Nephron progenitor cell (in vitro differentiated cells): ENCODE measurements at regions not wholly inside any gene's neighbourhood (a gene's known extent, or its start where the extent isn't known, plus 50 kb on each side); places are given as distances from the start of the nearest gene placed in this dataset.

ENCODE experiments used
- DNase-seq: peaks from one replicate; pipeline ENCODE4 v3.0.0; 2021
- H3K27ac Mint-ChIP-seq: 2 replicates; pipeline ENCODE4 v1.8.0; 2021; ENCODE audit warnings: mild to moderate bottlenecking, moderate library complexity, mixed read lengths
- H3K27me3 Mint-ChIP-seq: 2 replicates; pipeline ENCODE4 v1.8.0; 2021; ENCODE audit warnings: mild to moderate bottlenecking, low read depth, mixed read lengths; ENCODE audit not compliant: poor library complexity
- H3K36me3 Mint-ChIP-seq: 2 replicates; pipeline ENCODE4 v1.8.0; 2021; ENCODE audit warnings: low read depth, mixed read lengths
- H3K4me1 Mint-ChIP-seq: 2 replicates; pipeline ENCODE4 v1.8.0; 2021; ENCODE audit warnings: mixed read lengths
- H3K4me3 Mint-ChIP-seq: 2 replicates; pipeline ENCODE4 v1.8.0; 2021; ENCODE audit warnings: mild to moderate bottlenecking, moderate library complexity, mixed read lengths
- H3K9me3 Mint-ChIP-seq: 2 replicates; pipeline ENCODE4 v1.8.0; 2021; ENCODE audit warnings: mild to moderate bottlenecking, moderate library complexity, mixed read lengths
- TF ChIP-seq, protein P1 (sequence below): fragments of 200-600 bp; sonication (generic); IDR thresholded peaks from 2 replicates; pipeline ENCODE4 v1.5.0; 2021; ENCODE audit warnings: antibody characterized with exemption

- no peak overlapping the region for H3K27ac Mint-ChIP-seq
- H3K4me3 Mint-ChIP-seq, result no peak overlapping the region
- peaks cover 4% of the 10 kb centered on the region for H3K27me3 Mint-ChIP-seq
- DNase-seq, result no peak
- TF ChIP-seq, protein P1, sequence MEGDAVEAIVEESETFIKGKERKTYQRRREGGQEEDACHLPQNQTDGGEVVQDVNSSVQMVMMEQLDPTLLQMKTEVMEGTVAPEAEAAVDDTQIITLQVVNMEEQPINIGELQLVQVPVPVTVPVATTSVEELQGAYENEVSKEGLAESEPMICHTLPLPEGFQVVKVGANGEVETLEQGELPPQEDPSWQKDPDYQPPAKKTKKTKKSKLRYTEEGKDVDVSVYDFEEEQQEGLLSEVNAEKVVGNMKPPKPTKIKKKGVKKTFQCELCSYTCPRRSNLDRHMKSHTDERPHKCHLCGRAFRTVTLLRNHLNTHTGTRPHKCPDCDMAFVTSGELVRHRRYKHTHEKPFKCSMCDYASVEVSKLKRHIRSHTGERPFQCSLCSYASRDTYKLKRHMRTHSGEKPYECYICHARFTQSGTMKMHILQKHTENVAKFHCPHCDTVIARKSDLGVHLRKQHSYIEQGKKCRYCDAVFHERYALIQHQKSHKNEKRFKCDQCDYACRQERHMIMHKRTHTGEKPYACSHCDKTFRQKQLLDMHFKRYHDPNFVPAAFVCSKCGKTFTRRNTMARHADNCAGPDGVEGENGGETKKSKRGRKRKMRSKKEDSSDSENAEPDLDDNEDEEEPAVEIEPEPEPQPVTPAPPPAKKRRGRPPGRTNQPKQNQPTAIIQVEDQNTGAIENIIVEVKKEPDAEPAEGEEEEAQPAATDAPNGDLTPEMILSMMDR, result no peak
- no peaks in the 10 kb centered on the region for H3K9me3 Mint-ChIP-seq
- H3K36me3 Mint-ChIP-seq, result no peaks in the 10 kb centered on the region
- no peaks in the 10 kb centered on the region for H3K4me1 Mint-ChIP-seq
These were observed 153.7 kb upstream of the ST6GALNAC5 start for GRCh38 chr1:76713535-76713934.

GRCh38 chr1:76715474-76715873 is 151.8 kb upstream of the ST6GALNAC5 start:
- Mint-ChIP-seq H3K9me3 (no peaks in the 10 kb centered on the region), H3K4me3 (no peak overlapping the region), H3K4me1 (no peaks in the 10 kb centered on the region), H3K27me3 (no peaks in the 10 kb centered on the region), H3K36me3 (no peaks in the 10 kb centered on the region), H3K27ac (no peak overlapping the region)
- no peak for DNase-seq
- TF ChIP-seq, protein P1, result no peak

DNA sequence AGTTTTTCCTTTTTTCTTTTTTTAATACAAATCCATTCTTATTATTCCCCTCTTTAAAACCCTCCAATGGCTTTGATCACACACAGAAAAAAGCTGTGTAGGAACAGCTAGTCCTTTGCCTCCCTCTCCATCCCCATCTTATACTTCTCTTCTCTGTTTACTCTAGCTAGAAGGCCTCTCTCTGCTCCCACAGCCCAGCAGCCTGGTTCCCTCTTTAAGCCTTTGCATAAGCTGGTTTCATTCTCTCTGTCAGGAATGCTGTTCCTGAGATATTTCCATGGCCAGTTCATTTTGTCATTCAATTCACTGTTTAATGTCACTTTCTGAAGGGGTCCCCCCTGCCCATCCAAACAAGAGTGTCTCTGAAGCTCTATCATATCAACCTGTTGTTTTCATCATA is 143.3 kb upstream of the ST6GALNAC5 start:
- no peaks in the 10 kb centered on the region for H3K9me3 Mint-ChIP-seq
- H3K4me3 Mint-ChIP-seq, result no peak overlapping the region
- H3K4me1 Mint-ChIP-seq, result peaks cover 10% of the 10 kb centered on the region
- DNase-seq, result no peak
- no peaks in the 10 kb centered on the region for H3K27me3 Mint-ChIP-seq
- no peaks in the 10 kb centered on the region for H3K36me3 Mint-ChIP-seq
- H3K27ac Mint-ChIP-seq, result no peak overlapping the region
- TF ChIP-seq, protein P1, result no peak

GRCh38 chr1:76724816-76725215 is 142.5 kb upstream of the ST6GALNAC5 start:
- peaks cover 10% of the 10 kb centered on the region for H3K4me1 Mint-ChIP-seq
- no peaks in the 10 kb centered on the region for H3K27me3 Mint-ChIP-seq
- TF ChIP-seq, protein P1, result no peak
- H3K4me3 Mint-ChIP-seq, result no peak overlapping the region
- no peaks in the 10 kb centered on the region for H3K9me3 Mint-ChIP-seq
- no peak overlapping the region for H3K27ac Mint-ChIP-seq
- no peak for DNase-seq
- no peaks in the 10 kb centered on the region for H3K36me3 Mint-ChIP-seq

DNA sequence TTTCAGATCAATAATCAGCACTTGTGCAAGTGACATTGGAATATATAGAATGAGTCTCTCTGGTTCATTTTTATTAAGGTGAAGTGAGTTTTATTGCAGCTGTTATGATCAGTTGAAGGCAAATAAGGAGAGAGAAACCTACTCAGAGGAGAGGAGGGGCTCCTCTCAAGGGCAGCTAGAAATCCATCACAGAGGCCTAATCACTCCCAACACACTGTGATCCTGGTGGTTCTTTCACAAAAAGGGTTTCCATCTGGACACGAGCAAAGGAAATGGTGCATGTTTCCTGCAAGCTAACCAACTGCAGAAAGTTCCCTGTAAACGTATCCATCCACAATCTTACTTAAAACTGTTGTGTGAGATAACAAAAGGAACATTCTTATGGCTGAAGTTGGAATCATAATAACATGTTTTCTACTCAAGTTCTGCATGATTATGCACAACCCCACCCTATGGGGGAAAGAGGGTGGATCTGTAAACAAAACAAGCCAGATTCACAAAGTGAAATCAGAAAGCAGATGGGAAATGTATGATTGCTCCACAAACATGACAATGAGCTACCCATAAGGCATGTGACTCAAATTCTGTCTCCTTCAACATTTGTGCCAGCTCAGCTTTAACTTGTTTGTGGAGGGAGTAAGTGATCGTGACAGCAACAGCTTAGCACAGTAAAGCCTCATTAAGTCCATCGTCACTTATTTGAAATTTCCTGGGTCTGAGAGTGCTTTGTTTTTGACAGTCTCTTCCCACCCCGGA is 141.2 kb upstream of the ST6GALNAC5 start:
- Mint-ChIP-seq H3K36me3 (no peaks in the 10 kb centered on the region), H3K4me3 (no peak overlapping the region), H3K27ac (no peak overlapping the region), H3K4me1 (peaks cover 10% of the 10 kb centered on the region), H3K9me3 (no peaks in the 10 kb centered on the region), H3K27me3 (no peaks in the 10 kb centered on the region)
- no peak for DNase-seq
- TF ChIP-seq, protein P1, result no peak

- TF ChIP-seq, protein P1, result no peak
- H3K4me3 Mint-ChIP-seq, result no peak overlapping the region
- DNase-seq, result no peak
- no peaks in the 10 kb centered on the region for H3K27me3 Mint-ChIP-seq
- no peak overlapping the region for H3K27ac Mint-ChIP-seq
- H3K36me3 Mint-ChIP-seq, result no peaks in the 10 kb centered on the region
- no peaks in the 10 kb centered on the region for H3K9me3 Mint-ChIP-seq
- peaks cover 10% of the 10 kb centered on the region for H3K4me1 Mint-ChIP-seq
These were observed 139.8 kb upstream of the ST6GALNAC5 start for GRCh38 chr1:76727520-76727919.
